ENCODE measurements at regions not wholly inside any gene's neighbourhood (a gene's known extent, or its start where the extent isn't known, plus 50 kb on each side); places are given as distances from the start of the nearest gene placed in this dataset.

DNA sequence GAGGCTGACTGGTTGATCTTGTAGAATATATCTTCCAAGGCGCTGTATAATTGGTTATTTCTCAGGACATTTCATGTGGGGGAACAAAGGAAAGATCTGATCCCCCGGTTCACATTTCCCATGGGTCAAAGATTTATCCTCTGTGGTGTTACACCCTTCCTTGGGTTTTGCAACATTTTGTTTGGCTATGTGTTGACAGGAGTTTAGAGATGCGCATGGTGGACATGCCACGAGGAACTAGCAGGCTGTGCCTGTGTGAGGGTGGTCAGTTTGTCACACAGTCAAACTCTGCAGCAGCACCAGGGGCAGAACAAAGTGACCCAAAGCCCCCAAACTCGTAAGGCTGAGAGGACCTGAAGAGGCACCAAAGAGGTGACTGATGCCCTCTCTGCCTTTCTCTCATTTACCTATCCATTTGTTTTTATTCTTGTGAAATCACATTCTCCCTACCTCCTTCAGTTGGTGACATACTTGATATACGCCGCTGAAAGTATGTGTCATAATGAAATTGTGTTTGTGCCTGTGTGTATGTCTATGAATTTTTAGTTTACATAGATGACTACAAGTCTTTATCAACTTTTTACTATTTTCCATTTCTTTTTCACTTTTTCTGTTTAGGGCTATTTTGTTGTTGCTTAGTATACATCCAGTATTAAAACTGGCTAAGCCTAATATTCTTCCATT, 164.7 kb downstream of the SPCS3 start:
- no peak for TF ChIP-seq CTCF (IDR thresholded peaks at IDR 0.05; ENCODE audit: insufficient read depth, low read length)
- TF ChIP-seq, protein P1, sequence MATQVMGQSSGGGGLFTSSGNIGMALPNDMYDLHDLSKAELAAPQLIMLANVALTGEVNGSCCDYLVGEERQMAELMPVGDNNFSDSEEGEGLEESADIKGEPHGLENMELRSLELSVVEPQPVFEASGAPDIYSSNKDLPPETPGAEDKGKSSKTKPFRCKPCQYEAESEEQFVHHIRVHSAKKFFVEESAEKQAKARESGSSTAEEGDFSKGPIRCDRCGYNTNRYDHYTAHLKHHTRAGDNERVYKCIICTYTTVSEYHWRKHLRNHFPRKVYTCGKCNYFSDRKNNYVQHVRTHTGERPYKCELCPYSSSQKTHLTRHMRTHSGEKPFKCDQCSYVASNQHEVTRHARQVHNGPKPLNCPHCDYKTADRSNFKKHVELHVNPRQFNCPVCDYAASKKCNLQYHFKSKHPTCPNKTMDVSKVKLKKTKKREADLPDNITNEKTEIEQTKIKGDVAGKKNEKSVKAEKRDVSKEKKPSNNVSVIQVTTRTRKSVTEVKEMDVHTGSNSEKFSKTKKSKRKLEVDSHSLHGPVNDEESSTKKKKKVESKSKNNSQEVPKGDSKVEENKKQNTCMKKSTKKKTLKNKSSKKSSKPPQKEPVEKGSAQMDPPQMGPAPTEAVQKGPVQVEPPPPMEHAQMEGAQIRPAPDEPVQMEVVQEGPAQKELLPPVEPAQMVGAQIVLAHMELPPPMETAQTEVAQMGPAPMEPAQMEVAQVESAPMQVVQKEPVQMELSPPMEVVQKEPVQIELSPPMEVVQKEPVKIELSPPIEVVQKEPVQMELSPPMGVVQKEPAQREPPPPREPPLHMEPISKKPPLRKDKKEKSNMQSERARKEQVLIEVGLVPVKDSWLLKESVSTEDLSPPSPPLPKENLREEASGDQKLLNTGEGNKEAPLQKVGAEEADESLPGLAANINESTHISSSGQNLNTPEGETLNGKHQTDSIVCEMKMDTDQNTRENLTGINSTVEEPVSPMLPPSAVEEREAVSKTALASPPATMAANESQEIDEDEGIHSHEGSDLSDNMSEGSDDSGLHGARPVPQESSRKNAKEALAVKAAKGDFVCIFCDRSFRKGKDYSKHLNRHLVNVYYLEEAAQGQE (IDR thresholded peaks at IDR 0.05; ENCODE audit: insufficient replicate concordance, low read depth) = no peak
- no peak for TF ChIP-seq POLR2AphosphoS5 (IDR thresholded peaks at IDR 0.05; ENCODE audit: low read depth)
